Stimulated activated naive CD8-positive, alpha-beta T cell treated with anti-CD3 and anti-CD28 coated beads, Interleukin-15, Interleukin-2, amounts not matched to agents 100 U/mL and 50 U/mL, for 24 hours (primary cell): ENCODE measurements at regions not wholly inside any gene's neighbourhood (a gene's known extent, or its start where the extent isn't known, plus 50 kb on each side); places are given as distances from the start of the nearest gene placed in this dataset.
A peak's percentile ranks its signal among the peaks of the same experiment; 100 is the strongest.

Experiments
- ATAC-seq: fragments of 150-1000 bp; cut with Tn5 transposase; one replicate; pipeline ENCODE4 v1.10.0; 2021
- DNase-seq: peaks from one replicate; pipeline ENCODE4 v3.0.0; 2021

- no peak for ATAC-seq
Observed at GRCh38 chr20:58139849-58140786, 88.3 kb downstream of the ANKRD60 start.

GRCh38 chr20:58138395-58138794, 90.1 kb downstream of the ANKRD60 start:
- DNase-seq (no peak), ATAC-seq (no peak)

More at GRCh38 chr20:58139849-58140786, 88.3 kb downstream of the ANKRD60 start:
- no peak for DNase-seq

DNA sequence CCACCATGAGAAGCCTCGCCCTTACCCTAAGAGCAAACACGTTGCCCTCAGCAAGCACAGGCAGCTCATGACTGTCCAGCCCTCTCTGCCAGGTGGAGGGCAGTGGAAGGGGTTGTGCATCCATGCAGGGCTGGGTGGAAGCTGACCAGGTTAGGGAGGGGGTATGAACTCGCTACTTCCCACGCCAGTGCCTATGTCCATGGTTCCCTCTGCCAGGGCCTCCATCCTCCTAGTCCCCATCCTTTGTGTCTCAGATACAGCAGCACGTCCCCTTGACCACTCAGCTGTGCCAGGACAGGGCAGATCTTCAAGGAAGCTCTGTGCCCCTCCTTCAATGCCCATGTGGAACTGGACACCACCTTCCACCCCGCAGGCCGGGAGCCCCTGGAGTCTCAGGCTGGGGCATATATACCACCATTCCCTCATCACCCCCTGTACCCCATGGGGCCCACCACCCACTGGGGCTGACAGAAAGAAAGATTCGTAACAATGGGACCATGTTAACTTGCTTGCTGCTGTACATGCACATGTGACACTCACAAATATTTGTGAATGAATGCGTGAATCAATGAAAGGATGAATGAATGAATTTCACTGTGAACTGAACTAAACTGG, 90.7 kb downstream of the ANKRD60 start:
- DNase-seq (no peak), ATAC-seq (no peak)

- no peak for DNase-seq
- ATAC-seq: no peak
Observed at GRCh38 chr20:58137236-58137635, 91.2 kb downstream of the ANKRD60 start.

- ATAC-seq: no peak
- DNase-seq: no peak
Observed at GRCh38 chr20:58136149-58136484, 92.3 kb downstream of the ANKRD60 start.

GRCh38 chr20:58135441-58136148, 92.9 kb downstream of the ANKRD60 start:
- ATAC-seq (no peak), DNase-seq (no peak)

GRCh38 chr20:58133020-58133808, 95.2 kb downstream of the ANKRD60 start:
- no peak for ATAC-seq

GRCh38 chr20:58131551-58132142, 96.8 kb downstream of the ANKRD60 start:
- ATAC-seq: no peak
- DNase-seq: no peak

More at GRCh38 chr20:58133020-58133808, 95.2 kb downstream of the ANKRD60 start:
- no peak for DNase-seq

GRCh38 chr20:58131151-58131550, 97.3 kb downstream of the ANKRD60 start:
- no peak for ATAC-seq
- no peak for DNase-seq

DNA sequence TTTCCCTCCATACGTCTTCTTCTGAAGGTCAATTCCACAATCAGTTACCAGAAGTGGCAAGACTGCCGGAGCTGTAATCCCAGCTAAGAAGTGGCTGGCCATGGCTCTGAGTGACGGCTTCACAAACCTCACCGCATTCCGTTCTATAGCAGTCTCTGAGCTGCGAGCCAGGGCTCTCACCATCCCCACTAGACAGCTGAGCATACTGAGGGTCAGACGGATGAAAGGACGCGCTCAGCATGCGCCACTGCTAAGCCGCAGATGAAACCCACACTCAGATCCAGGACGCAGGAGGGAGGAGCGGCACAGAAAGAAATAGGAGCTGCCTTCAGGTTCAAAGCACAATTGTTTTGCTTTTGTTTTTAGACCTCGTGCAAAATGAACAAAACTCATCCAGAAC, 97.9 kb downstream of the ANKRD60 start:
- ATAC-seq (no peak), DNase-seq (no peak)

DNA sequence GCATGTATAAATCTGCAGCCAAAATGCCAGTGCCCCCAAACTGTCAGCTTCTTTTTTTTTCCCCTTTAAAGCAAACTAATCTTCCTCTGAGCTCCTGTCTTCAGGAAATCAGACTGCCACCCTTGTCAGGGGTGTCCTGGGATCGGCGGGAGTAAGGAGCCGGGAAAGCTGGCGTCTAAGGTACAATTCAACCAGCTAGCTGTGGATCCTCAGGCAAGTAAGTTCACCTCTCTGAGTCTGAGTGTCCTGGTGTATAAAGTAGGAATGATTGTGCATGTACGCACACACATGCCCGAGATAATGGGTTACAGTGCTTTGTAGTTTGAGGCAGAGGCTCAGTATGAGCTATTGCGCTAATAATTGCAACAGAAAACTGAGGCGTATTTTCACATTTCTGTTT, 98.3 kb downstream of the ANKRD60 start:
- ATAC-seq (no peak), DNase-seq (no peak)

DNA sequence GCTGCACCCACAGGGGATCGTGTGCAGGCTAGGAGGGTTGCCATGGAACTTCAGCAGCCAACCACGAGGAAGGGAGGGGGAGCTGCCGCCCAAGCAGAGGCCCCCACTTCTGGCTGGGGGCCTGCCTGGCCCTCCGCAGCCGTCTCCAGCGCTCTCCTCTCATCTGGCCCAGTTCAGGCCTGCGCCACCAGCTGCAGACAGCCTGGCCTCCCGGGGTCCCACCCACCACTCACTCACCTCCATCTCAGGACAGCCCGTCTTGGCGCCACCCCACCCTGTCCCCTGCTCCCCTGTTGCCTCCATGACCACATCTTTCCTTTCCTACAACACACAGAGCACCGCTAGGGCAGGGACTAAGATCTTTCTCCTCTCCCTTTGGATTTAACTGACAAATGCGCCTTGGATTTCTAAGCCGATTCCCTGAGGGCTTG, 98.7 kb downstream of the ANKRD60 start:
- DNase-seq: no peak

DNA sequence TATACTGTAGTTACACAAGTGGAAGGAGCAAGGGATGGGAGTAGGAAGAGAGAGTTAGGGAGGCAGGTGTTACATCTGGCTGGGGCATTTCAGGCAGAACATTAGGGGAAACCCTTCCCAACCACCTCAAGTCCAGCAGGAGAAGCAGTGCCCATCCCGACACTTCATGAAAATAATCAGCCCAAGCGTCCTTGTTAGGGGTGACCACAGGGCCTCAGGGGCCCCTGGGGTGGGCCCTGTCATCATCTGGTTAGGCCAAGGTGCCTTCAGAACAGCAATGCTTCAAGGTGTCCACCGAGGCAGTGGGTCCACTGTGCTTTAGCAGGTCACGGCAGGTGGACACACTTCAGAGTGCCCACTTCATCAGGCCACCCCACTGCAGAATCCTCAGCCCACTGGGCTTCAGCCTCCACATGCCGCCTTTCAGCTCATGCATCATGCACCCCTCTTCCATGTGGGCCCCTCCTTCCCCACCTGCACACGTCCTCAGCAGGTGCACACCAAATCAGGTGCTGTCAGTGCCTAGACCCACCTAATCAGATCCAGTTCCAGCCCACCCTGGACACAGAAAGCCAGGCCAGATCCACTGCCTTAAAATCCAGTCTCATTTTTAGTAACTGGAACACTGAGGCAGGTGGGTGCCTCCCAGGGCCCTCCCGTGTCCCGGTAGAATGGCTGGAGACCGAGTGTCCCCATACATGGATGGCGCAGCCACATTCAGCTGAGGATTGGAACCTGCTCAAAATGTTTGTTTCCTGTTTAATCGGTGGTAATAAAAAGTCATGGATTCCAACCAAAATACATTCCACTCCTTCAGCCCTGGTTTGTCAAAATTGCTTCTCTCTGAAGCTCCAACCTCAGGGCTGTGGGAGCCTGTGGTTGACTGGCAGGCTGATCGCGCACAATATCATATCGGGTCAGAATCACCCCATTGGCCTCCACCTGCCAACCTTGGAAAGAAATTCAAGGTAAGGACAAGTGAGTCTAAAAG, 99.5 kb downstream of the ANKRD60 start:
- no peak for ATAC-seq

More for the DNA sequence above, 98.7 kb downstream of the ANKRD60 start:
- ATAC-seq: no peak

GRCh38 chr20:58127701-58128111, 100.7 kb downstream of the ANKRD60 start:
- peak; percentile 63 for ATAC-seq
- DNase-seq: peak; percentile 11

More for the DNA sequence above, 99.5 kb downstream of the ANKRD60 start:
- DNase-seq: no peak

GRCh38 chr20:58125726-58126125, 102.7 kb downstream of the ANKRD60 start:
- DNase-seq (no peak), ATAC-seq (no peak)

DNA sequence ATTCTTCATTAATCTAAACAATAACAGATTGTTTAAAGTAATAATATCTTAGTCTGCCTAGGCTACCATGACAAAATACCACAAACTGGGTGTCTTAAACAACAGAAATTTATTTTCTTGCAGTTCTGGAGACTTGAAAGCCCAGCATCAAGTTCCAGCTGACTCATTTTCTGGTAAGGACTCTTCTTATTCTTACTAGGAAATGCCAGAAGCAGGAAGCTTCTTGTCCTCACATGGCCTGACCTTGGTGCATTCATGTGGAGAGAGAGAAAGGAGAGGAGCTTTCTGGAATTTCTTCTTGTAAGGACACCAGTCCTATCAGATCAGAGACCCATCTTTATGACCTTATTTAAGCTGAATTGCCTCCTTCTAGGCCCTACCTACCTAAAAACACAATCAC, 110.5 kb downstream of the ANKRD60 start:
- DNase-seq: no peak
- no peak for ATAC-seq

DNA sequence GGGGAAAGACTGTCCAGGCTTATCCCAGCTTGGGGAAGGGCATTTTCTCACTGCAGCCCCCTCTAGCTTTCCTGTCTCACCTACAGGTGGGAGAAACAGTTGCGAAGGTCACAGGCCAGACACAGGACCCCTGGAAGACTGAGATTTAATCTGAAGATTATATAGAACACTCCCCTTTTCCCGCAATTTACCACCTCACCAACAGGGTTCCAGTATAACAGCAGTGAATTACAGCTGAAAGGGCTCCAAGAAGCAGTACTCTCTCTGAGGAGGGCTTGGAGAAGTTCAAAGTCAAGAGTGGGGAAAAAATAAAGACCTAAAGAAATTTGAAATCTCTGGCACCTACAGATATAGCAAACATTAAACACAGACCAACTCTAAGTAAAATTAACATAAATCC, 111.9 kb downstream of the ANKRD60 start:
- DNase-seq: no peak
- ATAC-seq: no peak

GRCh38 chr20:58113716-58114115, 114.7 kb downstream of the ANKRD60 start:
- no peak for ATAC-seq
- no peak for DNase-seq

DNA sequence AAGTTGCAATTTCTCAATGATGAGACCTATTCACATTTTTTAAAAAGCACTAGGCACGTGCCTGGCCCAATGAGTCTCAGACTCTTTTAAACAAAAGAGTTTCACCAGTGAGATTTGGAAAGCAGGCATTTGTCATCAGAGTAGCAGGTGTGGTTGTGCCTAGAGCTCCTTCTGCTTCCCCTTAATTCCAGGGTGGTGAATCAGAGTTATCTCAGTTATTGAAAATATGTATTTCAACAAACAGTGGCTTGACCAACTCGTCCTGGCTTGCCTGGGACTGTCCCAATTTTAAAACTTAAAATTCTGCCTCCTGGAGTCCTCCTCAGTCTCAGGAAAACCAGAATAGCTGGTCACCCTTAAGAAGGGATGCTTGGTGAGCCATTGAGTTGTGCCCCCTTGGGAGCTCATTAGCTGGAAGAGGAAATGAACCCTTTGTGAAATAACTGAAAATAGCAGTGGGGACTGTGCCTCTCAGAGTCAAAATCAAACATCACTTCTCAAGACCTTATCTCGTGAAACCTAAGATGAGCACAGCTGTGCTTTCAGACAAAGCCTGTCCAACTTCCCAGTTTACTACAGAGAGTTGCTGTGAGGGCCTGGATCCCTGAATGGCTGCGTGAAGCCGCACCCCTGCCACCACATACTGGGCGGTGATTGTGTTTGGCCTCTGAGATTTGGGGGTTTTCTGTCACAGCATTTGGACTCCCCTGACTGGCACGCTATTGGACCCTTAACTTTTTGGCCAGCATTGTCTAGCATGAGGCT, 116.3 kb downstream of the ANKRD60 start:
- ATAC-seq (no peak), DNase-seq (no peak)
